ENCODE measurements at regions not wholly inside any gene's neighbourhood (a gene's known extent, or its start where the extent isn't known, plus 50 kb on each side); places are given as distances from the start of the nearest gene placed in this dataset.

- DNase-seq (ENCODE audit: low spot score): no peak
Measured at GRCh38 chr11:105553025-105553424, 56.8 kb upstream of the GRIA4 start.

GRCh38 chr11:105548359-105548758 is 61.5 kb upstream of the GRIA4 start:
- DNase-seq (ENCODE audit: low spot score): no peak

GRCh38 chr11:105538588-105538987 is 71.3 kb upstream of the GRIA4 start:
- no peak for DNase-seq (ENCODE audit: low spot score)

- DNase-seq (ENCODE audit: low spot score): no peak
Measured at GRCh38 chr11:105537531-105537930, 72.3 kb upstream of the GRIA4 start.

DNA sequence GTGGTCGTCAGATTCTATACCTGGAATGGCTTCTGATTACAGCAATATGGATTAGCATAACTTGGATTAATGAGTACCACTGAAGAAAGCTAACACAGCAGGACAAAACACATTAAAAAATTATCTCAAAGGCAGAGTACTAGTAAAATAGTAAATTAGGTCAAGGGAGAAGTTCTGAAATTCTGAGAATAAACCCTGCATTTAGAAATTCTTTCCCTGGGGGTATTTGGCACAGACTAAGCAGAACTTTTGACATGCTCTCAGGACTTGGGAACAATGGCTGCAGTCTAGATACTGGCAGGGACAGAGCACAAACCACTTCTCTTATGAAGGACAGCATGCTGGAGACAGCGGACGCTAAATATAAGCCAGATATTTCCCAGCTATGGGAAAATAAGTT is 85.6 kb upstream of the GRIA4 start:
- DNase-seq (ENCODE audit: low spot score): peak; percentile 25

DNA sequence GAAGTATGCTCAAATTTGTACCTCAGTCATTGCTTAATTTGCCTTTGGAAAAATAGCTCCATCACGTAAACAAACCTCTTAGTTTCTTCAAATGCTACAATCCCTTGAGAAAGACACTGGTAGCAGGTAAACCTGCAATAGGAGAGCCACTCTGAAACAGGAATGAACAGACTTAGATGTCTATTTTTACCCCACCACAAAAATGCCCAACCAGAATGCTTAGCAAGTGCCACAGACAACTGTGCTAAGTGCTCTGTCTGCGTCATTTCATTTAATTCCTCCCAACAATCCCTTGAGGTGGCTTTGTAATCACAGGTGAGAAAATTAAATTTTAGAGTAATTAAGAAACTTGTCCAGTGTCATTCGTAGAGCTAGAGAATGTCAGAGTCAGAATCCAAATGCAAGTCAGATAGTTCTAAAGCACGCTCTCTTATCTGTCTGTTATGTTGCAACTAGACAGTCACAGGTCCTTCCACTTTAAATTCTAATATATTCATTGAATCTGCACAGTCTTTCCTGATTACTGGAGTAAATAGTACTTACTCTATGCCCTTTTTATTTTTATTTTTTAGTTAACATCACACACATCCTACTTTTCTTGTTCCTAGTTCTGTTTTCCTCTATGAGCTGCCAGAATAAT is 89.0 kb upstream of the GRIA4 start:
- no peak for DNase-seq (ENCODE audit: low spot score)

GRCh38 chr11:105507496-105508254 is 102.2 kb upstream of the GRIA4 start:
- no peak for DNase-seq (ENCODE audit: low spot score)

GRCh38 chr11:105492010-105492409 is 117.9 kb upstream of the GRIA4 start:
- DNase-seq (ENCODE audit: low spot score): no peak

DNA sequence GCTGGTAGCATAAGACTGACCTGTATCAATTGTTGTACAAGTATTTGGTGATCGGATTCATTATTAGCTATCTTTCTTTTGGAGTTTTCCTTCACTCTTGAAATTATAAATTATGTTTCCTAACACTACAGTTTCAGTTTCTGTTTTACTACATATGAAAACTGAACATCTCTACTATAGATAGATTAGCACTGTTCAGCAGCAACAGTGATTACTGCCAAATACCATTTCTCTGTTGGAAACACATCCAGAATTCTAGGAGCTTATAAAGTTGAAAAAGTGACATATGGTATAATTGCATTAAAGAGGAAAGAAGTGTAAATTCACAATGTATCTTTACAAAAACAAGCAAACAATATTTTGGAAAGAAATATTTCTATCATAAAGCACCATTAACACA is 118.5 kb upstream of the GRIA4 start:
- no peak for DNase-seq (ENCODE audit: low spot score)

DNA sequence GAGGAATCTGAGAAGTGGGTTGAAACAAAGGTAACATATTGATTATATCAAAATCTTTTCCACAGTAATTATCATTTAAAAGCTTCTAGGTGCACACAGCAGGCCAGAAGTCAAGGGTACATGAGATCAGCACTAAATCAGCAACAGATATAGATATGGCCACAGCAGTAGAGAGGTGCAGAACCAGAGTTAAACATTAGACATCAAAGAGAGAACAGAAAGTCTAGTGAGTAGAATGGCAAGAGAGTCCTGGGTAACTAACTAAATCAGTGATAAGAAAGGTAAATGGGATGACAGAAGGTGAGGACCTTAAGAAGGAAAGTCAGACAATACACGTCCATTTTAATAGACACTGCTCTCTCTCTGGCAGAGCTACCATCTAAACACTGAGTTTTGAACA is 119.5 kb upstream of the GRIA4 start:
- DNase-seq (ENCODE audit: low spot score): no peak

DNA sequence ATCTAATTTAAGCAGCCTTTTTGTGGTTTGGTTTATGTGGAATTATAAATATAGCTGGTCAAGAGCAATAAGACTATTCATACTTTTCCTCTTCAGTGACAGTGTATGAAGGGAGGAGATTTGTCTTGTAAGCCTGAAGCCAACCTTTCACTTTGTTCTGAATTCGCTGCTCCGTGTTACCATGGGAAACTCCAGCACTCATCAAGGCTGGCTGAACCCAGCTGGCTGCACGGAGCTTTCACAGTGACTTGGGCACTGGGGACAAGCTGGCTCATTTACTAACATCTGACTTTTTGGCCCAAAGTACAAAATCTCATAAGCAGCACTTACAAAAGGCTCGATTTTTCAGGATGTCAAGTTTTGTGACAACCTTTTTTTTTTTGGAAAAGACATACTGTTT is 120.4 kb upstream of the GRIA4 start:
- peak; percentile 71 for DNase-seq (ENCODE audit: low spot score)

DNA sequence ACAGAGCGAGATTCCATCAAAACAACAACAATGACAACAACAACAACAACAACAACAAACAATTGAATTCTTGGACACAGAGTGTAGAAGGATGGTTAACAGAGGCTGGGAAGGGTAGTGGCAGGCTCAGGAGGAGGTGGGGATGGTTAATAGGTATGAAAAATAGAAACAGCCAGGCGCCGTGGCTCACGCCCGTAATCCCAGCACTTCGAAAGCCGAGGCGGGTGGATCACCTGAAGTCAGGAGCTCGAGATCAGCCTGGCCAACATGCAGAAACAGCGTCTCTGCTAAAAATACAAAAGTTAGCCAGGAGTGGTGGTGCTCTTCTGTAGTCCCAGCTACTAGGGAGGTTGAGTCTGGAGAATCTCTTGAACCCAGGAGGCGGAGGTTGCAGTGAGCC is 122.9 kb upstream of the GRIA4 start:
- no peak for DNase-seq (ENCODE audit: low spot score)

DNA sequence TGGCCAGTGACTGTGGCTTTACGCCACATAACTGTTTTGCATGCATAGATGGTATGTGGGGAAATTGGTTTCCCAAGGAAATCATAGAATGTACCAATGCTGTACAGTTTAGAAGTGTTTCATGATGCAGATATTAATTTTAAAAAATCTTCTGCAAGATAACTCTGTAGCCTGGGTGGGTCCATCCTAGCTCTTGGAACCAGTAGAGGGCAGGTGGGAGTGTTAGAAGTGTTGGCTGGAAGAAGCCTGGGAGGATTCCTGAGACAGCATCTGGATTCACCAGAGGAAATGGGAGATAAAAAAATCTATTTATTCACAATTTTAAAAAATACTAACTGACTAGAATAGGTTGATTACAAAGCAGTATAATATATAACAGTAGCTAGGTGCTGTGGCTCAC is 139.9 kb upstream of the GRIA4 start:
- no peak for DNase-seq (ENCODE audit: low spot score)

DNA sequence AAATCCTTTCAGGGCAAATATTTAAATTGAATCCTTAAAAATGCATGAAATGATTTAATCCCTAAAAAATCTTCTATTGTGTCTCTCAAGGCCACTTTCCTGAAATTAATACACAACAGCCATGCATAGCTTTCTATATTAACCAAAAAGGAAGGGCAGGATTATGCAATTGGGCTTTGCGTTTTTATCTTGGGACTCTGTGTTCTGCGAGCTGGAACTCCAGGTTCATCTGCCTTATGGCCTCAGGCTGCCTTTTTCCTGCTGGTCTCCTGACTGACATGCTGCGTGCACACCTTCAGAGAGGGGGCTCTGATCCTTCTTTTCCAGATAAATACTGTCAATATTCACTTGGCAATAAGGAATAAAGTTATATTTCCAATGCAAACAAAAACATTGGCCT is 141.7 kb upstream of the GRIA4 start:
- no peak for DNase-seq (ENCODE audit: low spot score)

DNA sequence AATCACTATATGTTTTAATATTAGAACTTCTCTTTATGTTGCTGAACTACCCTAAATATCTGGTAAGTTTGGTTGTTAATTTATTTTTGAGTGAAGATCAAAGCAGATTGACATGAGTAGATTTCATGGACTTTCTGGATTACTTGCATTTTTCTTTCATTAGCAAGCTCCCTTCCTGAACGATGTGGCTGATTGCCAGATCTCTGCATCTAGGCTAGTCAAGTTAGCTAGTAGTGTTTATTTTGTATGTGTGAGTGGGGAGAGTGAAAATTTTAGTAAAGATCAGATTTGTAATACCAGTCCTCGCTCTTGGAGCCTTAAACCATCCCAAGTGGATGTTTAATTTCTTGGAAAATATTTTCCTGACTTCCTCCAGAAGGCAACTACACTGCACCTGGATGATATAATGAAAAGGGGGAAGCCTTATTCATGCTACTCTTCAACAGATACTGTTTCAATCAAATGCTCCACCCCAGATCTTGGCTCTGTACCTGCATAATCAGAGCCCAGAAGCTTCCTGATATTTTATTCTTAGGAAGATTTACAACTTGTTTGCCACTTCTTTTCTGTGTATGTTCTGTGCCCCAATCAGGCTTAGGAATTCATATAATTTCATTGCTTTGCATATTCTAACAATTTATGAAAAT is 143.2 kb upstream of the GRIA4 start:
- DNase-seq (ENCODE audit: low spot score): no peak

DNA sequence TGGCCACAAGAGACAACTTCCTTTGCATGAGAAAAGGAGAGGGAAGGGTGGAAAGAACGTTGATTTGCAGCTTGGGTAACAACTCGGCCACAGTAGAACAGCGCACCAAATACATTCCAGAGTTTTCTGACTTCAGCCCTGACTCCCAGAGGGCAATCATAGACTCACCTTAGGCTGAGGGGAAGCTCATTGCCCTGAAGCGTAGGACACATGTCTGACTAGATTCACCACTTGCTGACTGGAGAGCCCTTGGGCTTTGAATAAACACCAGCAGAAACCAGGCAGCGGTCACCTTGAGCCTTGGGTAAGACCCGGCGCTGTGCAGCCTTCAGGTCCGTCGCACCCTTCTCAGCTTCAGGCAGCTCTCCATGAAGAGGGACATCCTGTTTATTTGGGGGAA is 151.8 kb upstream of the GRIA4 start:
- no peak for DNase-seq (ENCODE audit: low spot score)

DNA sequence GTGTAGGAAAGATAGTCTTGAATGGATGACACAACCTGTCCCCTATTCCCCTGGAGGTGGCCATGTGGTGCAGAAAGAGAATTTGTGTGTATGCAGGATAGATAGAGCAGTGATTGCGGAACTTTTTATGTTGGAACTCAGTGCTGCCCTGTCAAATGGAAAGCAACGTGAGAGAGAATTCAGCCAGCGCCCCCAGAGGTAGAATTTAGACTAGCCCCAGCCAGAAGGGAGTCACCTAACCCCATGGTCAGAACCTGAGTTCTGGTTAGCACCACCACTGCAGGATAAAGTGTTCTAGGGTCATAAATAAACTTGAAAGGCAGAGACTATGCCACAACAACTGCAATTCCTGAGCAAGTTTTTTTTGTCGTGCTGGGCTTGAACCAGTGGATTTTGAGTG is 152.9 kb upstream of the GRIA4 start:
- DNase-seq (ENCODE audit: low spot score): no peak

- DNase-seq (ENCODE audit: low spot score): no peak
Measured at GRCh38 chr11:105449100-105449734, 160.7 kb upstream of the GRIA4 start.

- no peak for DNase-seq (ENCODE audit: low spot score)
Measured at GRCh38 chr11:105448703-105449079, 161.2 kb upstream of the GRIA4 start.

- DNase-seq (ENCODE audit: low spot score): no peak
Measured at GRCh38 chr11:105447936-105448702, 161.8 kb upstream of the GRIA4 start.

DNA sequence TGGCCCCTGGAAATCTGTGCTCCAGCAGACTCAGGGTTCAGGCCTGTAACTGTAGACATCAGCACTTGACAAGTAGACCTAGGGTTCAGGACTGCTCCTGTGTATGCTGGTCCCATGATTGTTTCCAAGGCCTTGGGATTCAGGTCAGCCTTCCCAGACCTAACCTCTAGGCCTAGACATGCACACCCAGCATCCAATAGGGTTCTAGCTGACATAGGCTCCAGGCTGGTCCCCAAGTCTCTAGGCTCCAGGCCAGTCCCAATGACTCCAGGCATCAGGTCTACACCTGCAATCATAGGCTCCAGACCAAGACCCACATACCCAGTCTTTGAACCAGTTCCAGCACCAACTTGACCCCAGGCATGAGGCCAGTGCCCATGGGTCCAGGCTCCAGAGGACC is 166.2 kb upstream of the GRIA4 start:
- no peak for DNase-seq (ENCODE audit: low spot score)

All from pons (tissue), 1 donor.